Hypothalamus (tissue), 51 donors: ENCODE measurements at regions not wholly inside any gene's neighbourhood (a gene's known extent, or its start where the extent isn't known, plus 50 kb on each side); places are given as distances from the start of the nearest gene placed in this dataset.

Experiments used
- DNase-seq, 51 donors: peaks; one replicate each; lab custom pipeline; 2025; lab: John Stamatoyannopoulos, UW

DNA sequence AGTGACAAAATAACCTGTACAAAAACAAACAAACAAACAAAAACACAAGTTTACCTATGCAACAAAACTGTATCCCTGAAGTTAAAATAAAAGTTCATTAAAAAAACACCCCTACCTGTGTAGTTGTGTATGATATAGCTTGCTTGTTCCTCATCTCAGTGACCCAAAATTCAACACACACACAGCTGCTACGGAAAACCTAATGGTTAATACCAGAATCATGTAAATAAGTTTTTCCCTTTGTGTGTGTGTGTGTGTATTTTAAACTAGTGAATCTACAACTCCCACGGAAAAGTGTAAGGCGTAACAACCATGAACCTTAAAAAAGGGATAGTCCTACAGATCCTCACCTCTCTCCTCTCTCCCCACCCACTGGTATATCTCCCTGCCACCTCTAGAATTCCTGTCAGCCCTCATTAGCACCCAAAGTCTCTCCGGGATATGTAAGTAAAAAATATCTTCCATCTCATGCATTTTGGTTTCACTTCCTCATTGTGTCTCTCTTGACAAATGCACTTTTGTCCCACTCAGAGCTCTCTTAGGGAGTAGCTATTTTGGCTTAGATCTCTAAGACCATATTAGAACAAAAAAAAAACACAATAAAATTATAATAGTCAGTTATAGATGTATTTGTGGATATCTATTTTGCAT lies 2236.5 kb downstream of the PCDH9 start:
- no peak for DNase-seq

DNA sequence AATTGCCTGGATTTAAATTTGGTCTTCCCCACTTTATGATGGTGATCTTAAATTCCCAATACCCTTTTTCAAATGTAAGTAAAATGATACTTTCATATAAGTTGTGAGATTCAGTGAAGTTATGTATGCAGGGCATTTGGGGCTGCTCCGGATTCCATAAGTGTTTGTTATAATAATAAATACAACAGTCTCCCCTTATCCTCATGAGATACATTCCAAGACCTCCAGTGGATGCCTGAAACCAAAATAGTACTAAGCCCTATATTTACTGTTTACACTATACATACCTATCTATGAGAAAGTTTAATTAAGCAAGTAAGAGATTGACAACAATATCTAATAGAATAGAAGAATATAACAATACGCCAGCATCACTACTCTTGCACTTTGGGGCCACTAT lies 2237.8 kb downstream of the PCDH9 start:
- DNase-seq, result no peak

DNA sequence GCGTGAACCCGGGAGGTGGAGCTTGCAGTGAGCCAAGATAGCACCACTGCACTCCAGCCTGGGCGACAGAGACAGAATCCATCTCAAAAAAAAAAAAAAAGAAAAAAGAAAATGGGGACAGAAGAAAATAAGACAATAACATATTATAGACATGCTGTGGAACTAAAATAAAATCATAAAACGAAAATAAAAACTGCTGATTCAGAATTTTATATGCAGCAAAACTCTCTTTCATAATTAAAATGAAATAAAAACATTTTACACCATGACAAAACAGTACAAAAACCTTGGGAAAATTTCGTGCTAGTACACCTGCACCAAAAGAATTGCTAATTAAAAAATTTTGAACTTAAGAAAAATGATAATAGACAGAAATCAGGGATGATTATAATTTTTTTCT lies 2245.1 kb downstream of the PCDH9 start:
- DNase-seq, result no peak

DNA sequence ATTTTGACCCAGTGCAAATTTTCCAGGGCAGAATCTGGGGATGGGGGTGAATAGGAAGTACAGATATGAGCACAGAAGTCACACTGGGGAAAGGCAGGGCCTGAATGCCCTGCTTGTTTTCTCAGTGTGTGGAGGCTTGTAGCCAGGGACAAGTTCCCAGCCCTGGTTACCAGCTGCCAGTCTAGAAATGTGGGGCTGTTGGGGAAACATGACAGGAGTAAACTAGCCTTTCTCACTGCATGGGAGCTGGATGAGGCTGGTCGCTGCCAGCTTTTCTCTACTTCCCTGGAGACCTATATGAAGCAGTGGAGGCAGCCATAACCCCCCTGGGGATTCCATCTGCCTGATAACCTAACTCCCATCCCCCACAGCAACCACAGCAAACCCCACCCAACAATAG lies 2267.7 kb downstream of the PCDH9 start:
- DNase-seq, result no peak

DNA sequence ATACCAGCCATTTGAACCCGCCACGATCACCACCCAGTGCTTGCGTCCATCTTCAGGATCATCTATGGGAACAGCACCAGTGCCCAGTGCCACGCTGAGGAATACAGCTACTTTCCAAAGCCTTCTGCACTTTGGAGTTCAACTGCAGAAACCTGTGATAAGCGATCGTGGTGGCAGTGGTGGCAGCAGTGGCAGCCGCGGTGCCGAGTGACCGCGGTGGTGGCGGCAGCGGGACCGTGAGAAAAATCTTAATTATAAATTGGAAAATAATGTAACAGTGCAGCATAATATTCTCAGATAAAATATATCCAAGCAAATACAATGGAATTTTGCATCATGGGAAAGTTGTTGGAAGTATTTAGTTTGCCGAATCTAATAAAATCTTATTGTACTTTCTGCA lies 2270.9 kb downstream of the PCDH9 start:
- no peak for DNase-seq

DNA sequence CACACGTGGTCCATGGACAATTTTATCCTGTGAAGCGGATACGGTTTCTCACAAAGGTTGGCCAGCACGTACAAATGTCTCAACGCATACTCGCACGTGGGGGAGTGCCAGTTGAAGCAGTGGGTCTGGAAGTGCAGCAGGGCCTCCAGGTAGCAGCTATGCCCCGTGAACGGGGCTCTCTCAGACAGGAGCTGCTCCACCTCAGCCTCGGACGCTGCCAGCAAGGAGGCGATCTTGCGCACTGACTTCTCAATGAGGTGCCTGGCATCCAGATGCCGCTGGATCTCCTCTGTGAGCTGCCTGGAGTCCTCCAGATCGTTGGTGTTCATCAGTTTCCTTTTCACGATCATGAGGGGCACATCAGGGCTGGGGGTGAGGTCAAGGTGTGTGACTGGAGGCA lies 2272.0 kb downstream of the PCDH9 start:
- no peak for DNase-seq

DNA sequence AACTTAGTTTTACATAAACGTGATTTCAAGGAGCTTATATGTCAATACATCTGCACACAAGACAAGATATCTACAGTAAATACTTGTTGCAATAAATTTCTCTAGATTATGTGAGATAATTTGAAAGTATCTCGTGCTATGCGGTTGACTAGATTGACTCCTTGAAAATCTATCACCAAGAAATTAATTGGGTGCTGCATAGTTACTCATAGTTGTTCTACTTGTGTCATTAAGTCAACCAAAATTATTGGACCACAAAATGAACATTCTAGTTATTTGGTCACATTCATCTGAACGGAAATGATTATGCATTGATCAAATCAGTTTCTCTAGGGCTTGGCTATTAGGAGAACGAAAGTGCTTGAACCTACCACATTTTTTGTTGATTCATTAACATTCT lies 2291.5 kb downstream of the PCDH9 start:
- no peak for DNase-seq

DNA sequence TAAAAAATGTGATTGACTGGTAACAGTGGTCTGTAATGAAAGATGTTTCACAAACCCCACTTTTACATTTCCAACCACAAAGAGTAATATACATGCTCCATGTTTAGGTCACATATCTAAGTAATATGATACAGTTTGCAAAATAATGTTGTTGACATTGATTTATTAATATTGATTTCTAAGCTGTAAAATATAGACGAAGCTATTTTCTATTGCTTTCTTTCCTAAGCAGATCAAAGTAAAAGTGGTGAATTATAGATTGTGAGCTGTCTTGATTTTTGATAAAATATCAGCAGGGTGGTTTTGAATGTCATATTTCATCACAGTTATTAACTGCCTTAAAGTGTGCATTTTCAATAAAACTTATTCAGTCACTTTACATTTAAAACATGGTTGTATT lies 2292.8 kb downstream of the PCDH9 start:
- no peak for DNase-seq

DNA sequence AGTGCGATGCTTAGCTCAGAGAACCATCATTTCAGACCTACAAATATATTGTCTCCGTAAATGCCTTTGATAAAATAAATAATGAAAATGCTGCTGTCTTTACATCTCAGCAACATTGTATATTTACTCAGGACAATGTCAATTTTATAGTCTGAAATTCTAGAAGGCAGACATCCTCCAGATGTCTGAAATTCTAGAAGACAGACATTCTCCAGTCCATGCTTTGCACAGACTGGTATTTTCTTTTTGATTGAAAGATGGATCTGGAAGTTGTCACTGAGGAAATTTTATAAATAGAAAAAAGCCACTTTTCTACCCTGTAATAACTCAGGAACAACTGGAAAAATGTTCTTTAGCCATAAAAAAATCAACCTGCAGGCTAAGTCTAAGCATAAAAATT lies 2293.3 kb downstream of the PCDH9 start:
- DNase-seq, result no peak

DNA sequence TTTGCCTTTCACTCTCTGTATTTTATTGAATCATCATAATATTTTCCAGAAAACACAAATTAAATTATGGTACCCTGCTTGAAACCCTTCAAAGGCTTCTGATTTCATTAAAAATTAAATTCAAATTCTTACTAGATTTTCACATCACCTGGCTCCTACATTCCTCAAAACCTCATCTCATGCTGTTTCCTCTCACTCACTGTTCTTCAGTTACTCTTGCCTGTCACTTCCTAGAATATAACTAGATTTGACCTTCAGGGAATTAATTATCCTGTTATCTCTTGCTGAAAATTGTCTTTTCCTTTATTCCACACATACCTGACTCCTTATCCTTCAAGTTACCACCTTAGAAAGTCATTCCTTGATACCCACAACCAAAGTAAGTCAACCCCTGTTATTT lies 2294.7 kb downstream of the PCDH9 start:
- no peak for DNase-seq

DNA sequence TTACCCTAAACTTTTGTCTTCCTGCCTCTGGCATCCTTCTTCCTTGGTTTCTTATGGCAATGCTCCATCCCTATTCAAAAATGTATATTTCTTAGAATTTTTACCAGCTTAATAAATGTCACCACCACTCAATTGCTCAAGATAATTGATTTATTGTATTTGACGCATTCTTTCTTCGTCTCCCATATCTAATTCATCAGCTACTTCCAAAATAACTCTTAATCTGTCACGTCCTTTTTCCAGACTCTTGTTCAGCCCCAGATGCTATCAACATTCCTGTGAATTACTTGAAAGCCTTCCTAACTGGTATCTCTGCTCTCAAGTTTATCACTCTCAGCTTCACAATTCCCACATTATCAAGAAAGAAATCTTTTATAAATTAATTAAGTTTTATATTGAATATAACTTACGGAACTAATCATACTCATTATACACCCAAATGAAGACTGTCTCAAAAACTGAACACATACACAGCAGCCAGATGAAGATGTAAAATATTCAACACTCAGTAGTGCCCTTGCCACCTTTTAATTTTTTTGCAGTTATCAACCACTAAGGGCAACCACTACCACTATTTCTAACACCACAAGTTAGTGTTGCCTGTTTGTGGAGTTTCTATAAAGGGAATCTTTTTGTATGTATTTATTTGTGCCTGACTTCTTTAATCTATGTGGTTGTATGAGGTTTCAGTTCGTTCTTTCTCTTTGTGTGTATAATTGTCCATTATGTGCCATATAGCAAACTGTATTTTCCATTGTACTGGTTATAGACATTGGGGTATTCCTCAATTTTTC lies 2295.4 kb downstream of the PCDH9 start:
- no peak for DNase-seq

DNA sequence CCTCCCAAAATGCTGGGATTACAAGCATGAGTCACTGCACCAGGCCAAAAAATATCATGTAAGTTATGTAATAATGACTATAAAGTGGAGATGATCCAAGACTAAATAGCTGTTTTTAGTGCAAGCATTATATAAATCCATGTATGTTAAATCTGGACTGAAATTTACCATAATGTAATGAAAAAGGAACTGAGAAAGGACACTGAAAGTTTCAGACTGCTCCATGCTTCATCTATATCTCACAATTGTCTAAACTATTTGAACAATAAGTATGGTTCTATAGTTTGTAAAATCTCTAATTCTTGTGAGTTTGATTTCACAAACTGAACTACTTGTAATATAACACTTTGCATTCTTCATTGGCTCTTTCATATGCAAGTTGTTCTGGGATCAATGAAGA lies 2299.5 kb downstream of the PCDH9 start:
- DNase-seq, result no peak

DNA sequence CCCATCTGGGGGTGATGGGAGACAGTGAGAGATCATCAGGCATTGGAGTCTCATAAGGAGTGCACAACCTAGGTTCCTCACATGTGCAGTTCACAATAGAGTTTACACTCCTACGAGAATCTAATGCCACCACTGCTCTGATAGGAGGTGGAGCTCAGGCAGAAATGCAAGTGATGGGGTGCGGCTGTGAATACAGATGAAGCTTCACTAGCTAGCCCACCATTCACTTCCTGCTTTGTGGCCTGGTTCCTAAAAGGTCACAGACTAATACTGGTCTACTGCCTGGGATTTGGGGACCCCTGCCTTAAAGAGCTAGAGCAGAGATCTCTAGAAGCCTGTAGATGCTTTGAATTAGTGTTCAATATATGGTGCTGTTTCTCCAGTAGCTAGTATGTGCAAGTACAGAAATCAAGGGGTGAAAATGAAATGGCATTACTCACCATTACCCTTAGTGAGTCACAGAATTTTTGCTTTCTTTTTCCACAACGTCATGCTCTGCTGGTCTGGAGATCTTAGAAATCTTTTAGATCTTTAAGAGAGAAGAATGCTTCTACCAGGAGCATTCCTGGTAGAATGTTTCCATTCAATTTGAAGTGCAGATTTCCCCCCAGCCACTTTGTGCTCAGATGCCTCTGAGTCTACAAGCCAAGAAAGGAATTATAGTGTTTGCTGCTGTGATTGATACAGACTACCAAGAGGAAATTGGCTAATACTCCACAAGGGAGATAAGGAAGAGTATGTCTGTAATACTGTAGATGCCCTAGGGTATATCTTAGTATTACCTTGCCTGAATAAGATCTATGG lies 2301.2 kb downstream of the PCDH9 start:
- DNase-seq, result no peak

DNA sequence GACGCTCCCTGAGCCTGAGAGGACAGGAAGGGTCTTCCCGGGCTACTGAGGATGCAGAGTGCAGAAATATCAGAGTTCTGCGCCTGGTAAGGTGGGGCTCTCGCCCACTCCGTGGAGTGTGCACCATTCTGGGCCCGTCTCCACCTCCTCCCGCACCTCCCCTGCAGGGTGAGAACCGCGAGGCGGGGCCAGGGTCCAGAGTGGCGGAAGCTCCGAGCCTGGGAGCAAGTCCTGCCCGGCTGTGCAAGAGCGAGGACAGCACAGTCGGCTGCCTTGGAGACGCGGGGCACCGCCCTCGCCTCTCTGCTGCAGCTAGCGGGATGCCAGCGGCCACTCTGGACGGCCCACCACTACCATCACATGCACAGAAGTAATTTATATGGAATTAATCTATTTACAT lies 2304.4 kb downstream of the PCDH9 start:
- DNase-seq, result no peak

DNA sequence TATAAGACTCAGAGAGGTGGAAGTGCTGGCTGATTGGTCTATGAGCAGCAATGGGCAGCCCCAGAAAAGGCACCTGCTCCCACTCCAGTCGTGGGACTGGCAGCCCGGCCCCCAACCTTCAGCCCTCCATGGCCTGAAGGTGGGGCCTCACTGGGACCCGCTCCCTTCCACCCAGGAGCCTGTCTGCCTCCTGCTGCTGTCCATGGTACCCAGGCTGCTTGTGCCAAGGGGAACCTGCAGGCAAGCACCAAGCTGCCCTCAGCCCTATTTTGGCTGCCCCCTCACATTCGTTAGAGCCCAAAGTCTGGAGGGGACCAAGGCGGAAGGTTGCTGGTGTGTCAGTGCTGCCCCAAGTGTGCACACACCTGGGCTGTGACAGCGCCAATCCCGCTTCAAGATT lies 2304.9 kb downstream of the PCDH9 start:
- no peak for DNase-seq

DNA sequence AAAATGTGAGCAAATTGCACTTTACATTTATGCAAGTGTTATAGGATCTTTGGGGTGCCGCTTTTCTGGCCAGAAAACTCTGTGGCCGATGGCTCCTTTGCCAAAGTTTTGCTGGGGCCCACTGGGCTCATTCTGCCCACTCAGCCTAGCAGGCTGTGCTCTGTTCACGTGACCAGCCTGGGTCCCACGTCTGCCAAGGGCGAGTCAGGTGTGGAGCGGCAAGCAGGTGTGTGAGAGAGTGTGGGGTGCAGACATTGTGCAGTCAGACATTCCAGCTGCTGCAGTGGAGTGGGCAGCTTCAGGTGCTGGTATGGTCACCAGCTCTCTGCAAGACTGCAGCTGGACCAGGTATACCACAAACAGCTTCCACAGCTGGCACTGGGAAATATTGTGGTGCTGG lies 2305.7 kb downstream of the PCDH9 start:
- DNase-seq, result no peak

DNA sequence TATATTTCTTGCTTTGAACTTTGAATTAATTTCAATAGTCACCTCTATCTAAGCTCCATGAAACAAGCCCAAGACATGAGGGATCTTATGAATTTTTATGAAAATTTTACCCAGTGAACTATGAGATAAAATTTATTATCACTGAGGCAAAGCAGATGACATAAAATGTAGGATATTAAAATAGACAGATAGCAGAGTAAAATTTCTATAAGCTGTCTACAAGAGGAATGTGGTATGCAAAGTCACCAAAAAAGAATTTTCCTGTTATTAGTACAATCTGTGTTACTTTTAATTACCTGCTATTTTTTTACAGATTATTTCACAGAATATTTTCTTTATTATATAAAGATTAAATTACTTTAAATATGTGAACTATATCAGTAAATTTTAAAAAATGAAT lies 2312.6 kb downstream of the PCDH9 start:
- no peak for DNase-seq

DNA sequence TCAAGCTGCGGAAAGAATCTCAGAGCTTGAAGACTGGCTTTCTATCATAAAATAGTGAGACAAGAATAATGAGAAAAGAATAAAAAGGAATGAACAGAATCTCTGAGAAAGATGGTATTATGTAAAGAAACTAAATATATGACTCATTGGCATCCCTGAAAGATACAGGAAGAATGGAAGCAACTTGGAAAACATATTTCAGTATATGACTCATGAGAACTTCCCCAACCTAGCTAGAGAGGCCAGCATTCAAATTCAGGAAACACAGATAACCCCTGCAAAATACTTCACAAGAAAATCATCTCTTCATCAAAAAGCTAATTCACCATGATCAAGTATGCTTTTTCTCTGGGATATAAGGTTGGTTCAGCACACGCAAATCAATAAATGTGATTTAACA lies 2318.0 kb downstream of the PCDH9 start:
- DNase-seq, result no peak

DNA sequence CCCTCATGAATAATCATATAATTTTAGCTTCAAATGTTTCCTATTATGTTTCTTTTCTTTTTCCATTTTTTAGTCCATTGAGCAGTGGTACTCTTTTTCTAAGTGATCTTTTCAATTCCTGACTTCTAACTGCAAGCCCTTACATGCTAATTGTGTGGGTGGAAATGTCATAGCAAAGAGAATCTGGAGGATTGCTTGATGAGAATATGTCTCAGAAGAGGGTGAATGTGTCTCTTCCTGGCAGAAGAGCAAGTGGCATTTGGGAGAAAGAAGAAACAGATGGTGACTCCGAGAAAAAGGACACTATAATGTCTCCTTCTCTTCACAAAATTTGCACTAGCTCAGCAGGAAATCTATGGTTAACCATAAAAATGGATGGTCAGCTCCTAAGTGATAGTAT lies 2320.0 kb downstream of the PCDH9 start:
- DNase-seq, result no peak

DNA sequence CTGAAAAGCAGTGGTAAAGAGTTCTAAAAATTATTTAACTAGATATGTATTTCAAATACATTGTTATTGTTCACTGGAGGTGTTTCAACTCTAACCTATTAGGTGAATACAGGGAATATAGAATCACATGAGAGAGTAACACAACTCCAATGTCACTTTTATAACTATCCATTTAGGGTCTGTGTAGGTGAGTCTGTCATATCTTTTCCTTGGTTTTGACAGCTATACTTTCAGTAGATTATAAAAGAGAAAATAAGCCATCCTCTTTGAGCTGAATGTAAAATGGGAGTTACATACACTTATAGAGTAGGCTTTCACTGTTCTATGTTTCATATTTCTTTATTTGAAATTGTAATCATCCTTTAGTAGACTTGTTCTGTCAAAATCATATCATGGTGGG lies 2321.0 kb downstream of the PCDH9 start:
- no peak for DNase-seq

DNA sequence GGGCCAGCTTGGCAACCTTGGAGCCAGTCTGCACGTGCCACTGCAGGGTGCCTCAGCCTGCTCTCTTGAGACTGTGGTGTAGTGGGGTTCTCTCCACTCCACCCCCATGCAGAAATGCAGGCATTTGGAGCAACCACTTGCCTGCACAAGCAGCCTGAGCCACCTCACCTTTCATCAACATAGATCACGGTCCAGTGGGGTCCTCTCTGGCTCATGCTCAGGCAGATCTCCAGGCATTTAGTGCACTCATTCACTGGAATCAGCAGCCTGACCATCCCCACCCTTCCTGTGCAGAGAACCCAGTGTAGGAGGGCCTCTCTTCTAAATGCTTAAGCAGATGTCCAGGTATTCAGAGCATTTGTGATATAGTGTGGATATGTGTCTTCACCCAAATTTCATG lies 2330.1 kb downstream of the PCDH9 start:
- no peak for DNase-seq

DNA sequence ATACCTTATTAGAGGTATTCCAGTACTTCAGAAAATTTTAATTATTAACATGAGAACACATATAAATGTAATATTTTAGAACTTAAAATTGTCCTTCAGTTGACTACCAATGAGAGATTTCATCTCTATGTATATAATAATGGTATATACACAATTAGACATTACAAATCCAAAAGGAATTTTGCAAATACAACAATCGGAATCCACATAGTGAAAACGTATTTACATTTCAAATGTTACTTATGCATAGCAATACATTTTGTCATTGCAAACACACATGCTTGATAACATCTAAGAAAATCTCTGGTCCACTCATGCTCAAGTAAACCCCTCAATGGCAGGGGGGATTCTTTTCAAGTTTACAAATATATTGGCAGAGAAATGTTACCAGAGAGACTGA lies 2345.2 kb downstream of the PCDH9 start:
- DNase-seq, result no peak
